ENCODE measurements at regions not wholly inside any gene's neighbourhood (a gene's known extent, or its start where the extent isn't known, plus 50 kb on each side); places are given as distances from the start of the nearest gene placed in this dataset.

DNA sequence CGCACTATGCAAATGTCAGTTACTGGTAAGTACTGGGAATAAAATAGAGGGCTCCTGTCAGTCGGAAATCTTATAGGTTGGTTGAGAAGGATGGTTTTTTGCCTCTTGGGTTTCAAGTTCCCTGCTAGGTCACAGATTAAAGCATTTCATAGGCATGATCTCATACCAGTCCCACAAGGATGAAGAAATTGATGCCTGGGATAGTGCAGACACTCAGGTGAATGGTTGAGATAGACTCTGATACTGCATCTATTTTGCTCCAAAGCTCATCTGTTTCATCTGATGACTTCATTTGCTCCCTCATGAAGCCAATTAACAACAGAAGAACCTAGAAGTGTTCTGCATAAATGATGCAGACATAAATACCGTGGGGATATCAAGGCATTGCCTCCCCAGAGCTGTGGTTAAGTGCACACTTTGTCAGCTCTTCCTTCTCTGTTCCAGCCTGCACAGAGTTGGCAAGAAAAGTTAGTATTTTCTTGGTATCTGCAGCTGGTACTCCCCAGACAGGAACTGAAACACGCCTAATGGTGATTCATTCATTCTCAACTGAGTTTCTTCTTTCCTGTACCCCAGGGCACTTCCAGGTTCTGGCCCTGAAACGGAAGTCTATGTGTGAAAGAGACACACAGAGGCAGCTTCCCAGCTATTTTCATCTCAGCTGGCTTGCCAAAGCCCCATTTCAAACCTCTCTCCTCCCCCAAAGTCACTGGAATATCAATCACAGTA, 418.3 kb upstream of the SALL1 start:
- TF ChIP-seq, protein P1, sequence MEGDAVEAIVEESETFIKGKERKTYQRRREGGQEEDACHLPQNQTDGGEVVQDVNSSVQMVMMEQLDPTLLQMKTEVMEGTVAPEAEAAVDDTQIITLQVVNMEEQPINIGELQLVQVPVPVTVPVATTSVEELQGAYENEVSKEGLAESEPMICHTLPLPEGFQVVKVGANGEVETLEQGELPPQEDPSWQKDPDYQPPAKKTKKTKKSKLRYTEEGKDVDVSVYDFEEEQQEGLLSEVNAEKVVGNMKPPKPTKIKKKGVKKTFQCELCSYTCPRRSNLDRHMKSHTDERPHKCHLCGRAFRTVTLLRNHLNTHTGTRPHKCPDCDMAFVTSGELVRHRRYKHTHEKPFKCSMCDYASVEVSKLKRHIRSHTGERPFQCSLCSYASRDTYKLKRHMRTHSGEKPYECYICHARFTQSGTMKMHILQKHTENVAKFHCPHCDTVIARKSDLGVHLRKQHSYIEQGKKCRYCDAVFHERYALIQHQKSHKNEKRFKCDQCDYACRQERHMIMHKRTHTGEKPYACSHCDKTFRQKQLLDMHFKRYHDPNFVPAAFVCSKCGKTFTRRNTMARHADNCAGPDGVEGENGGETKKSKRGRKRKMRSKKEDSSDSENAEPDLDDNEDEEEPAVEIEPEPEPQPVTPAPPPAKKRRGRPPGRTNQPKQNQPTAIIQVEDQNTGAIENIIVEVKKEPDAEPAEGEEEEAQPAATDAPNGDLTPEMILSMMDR (IDR thresholded peaks at IDR 0.05; ENCODE audit: borderline replicate concordance): no peak
- Histone ChIP-seq H3K27me3 (ENCODE audit: low read depth) (peaks cover 6% of the 10 kb centered on the region), H3K4me1 (no peaks in the 10 kb centered on the region), H3K27ac (replicated peaks) (no peak overlapping the region), H3K4me3 (no peak overlapping the region), H3K36me3 (no peaks in the 10 kb centered on the region), H3K9me3 (replicated peaks) (no peaks in the 10 kb centered on the region)
- DNase-seq: no peak
- intact Hi-C loops (cut with micrococcal nuclease): no loop called here

DNA sequence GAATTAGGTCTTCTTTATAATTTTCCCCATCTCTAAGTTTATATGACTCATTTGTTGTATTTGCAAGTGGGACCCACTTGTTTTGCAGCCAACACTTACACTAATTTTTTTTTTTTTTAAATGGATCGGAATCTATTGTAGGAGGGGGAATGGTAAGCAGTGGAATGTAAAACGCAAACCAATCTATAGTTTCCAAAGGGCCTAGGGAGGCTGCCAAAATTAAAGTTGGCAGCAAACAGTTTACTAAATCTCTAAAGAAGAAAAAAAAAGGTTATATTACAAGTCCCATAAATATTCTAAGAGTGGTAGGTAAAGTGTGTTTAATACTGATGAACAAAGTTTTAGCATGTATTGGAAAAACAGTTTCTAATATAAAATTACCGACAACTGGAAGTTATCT, 416.8 kb upstream of the SALL1 start:
- Histone ChIP-seq H3K27me3 (ENCODE audit: low read depth) (no peaks in the 10 kb centered on the region), H3K27ac (replicated peaks) (no peak overlapping the region)
- DNase-seq: no peak

DNA sequence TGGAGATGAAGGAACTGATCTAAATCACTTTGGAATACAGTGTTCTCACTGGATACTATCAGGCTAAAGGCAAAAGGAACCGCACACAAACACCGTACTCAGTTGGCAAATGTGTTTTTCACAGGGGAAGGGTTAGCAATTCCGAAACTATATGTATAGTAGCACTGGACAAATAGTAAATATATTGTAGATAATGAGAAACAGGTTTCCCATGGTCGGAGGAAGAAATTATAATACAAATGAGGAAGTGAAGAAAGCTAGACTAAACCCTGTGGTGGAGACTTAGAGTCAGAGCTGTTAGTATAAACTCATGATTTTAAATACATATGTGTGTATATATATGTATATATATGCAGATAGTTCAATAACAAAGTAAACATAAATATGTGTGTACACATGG, 414.1 kb upstream of the SALL1 start:
- no peaks in the 10 kb centered on the region for H3K4me1 ChIP-seq
- TF ChIP-seq, protein P1 (IDR thresholded peaks at IDR 0.05; ENCODE audit: borderline replicate concordance): no peak
- no peak overlapping the region for H3K4me3 ChIP-seq
- H3K27ac ChIP-seq (replicated peaks): no peak overlapping the region
- H3K9me3 ChIP-seq (replicated peaks): peaks cover 9% of the 10 kb centered on the region
- intact Hi-C loops (cut with micrococcal nuclease): no loop called here
- no peaks in the 10 kb centered on the region for H3K27me3 ChIP-seq (ENCODE audit: low read depth)
- no peaks in the 10 kb centered on the region for H3K36me3 ChIP-seq
- DNase-seq: no peak

More for the DNA sequence above, 416.8 kb upstream of the SALL1 start:
- Histone ChIP-seq H3K36me3 (no peaks in the 10 kb centered on the region), H3K9me3 (replicated peaks) (peaks cover 9% of the 10 kb centered on the region), H3K4me3 (no peak overlapping the region), H3K4me1 (no peaks in the 10 kb centered on the region)
- TF ChIP-seq, protein P1 (IDR thresholded peaks at IDR 0.05; ENCODE audit: borderline replicate concordance): no peak
- intact Hi-C loops (cut with micrococcal nuclease): no loop called here

DNA sequence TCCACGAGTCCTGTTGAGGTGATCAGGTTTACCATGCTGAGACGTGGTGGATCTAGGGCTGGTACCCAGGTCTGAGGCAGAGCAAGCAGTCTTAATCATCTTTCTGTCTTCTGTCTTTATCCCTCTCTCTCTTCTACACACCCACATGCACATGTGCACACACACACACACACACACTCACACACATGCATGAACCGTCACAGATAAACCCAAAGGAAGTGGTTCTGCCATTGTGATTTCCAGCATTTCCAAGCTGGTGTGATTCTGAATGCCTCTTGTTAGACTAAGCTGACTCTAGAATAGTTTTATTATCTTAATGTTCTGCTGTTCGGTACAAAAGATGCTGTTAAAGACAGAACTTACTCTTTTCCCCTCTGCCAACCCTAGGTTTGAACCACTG, 411.8 kb upstream of the SALL1 start:
- intact Hi-C loops (cut with micrococcal nuclease): no loop called here
- Histone ChIP-seq H3K27ac (replicated peaks) (no peak overlapping the region), H3K9me3 (replicated peaks) (peaks cover 9% of the 10 kb centered on the region), H3K4me1 (no peaks in the 10 kb centered on the region), H3K4me3 (no peak overlapping the region), H3K27me3 (ENCODE audit: low read depth) (no peaks in the 10 kb centered on the region), H3K36me3 (no peaks in the 10 kb centered on the region)
- no peak for DNase-seq
- TF ChIP-seq, protein P1 (IDR thresholded peaks at IDR 0.05; ENCODE audit: borderline replicate concordance): no peak

DNA sequence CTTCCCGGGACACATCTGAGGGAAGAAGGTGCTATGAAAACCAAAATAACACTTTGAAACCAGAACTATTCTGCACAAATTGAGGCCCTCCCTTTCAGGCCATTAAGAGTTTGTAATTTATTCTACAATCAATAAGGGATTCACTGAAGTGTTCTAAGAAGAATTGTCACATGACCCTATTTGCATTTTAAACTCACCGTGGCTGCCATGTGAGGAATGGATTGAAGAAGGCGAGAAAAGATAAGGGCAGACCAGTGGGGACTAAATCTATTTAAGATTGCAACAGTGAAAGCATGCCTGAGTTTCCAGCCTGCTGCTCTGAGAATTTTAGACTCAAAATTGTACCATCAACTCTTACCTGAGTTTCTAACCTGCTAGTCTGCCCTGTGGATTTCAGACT, 408.8 kb upstream of the SALL1 start:
- Histone ChIP-seq H3K4me3 (no peak overlapping the region), H3K9me3 (replicated peaks) (peaks cover 9% of the 10 kb centered on the region), H3K36me3 (no peaks in the 10 kb centered on the region), H3K27me3 (ENCODE audit: low read depth) (no peaks in the 10 kb centered on the region), H3K27ac (replicated peaks) (no peak overlapping the region), H3K4me1 (no peaks in the 10 kb centered on the region)
- intact Hi-C loops (cut with micrococcal nuclease): no loop called here
- TF ChIP-seq, protein P1 (IDR thresholded peaks at IDR 0.05; ENCODE audit: borderline replicate concordance): no peak
- no peak for DNase-seq

All from left ventricle myocardium inferior (tissue), 1 donor.